PC-3 (cell line): ENCODE measurements at regions not wholly inside any gene's neighbourhood (a gene's known extent, or its start where the extent isn't known, plus 50 kb on each side); places are given as distances from the start of the nearest gene placed in this dataset.

Source experiments
- EZH2 ChIP-seq: fragments of 300-600 bp; sonication (generic); IDR thresholded peaks from one replicate; pipeline ENCODE4 v1.6.1; 2017; ENCODE audit warnings: antibody characterized with exemption, mild to moderate bottlenecking, low read length; ENCODE audit not compliant: unreplicated experiment
- EZH2phosphoT487 ChIP-seq: fragments of 300-600 bp; sonication (generic); IDR thresholded peaks from 2 replicates; pipeline ENCODE4 v1.6.1; 2018; ENCODE audit warnings: mild to moderate bottlenecking, antibody characterized with exemption, low read length, borderline replicate concordance
- TF ChIP-seq, protein P1 (sequence below): fragments of 300-600 bp; sonication (generic); conservative IDR thresholded peaks from 2 replicates; pipeline ENCODE4 v1.5.1; 2017; ENCODE audit warnings: antibody characterized with exemption, low read depth, mild to moderate bottlenecking, low read length

DNA sequence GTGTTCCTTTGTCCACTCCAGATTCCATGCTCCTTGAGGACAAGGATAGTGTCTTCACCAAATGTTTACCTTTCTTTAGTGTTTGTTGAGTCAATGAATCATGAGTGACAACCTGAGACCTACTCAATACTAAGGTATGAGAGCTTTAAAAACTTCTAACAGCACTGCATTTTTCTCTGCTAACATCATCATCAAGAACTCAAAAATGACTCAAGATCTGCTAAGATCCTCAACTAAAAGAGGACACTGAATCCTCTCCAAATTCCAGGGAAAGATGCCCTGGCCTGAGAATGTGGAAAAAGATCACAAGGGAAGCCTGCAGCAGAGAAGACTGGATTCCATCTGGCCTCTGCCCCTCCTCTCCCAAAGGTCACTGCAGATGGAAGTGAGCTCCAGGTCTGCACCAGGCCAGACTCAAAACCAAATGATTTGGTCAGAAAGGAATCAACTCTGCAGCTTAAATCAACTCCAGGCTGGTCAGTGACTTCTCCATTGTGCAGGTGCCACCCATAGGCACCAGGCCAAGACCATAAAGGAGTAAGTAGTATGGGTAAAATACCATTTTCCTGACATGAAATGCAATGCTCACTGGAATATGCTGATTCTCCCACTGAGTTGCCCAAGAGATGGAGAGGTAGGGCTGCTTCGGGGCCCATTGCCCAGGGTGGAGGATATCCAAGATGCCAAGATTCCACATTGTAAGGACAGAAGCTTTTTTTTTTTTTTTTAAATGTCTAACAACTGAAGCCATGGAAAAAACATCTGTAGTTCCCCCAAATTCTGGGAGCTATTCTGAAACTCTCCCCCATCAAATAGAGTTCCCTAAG is 89.5 kb upstream of the DOCK9 start:
- TF ChIP-seq, protein P1, sequence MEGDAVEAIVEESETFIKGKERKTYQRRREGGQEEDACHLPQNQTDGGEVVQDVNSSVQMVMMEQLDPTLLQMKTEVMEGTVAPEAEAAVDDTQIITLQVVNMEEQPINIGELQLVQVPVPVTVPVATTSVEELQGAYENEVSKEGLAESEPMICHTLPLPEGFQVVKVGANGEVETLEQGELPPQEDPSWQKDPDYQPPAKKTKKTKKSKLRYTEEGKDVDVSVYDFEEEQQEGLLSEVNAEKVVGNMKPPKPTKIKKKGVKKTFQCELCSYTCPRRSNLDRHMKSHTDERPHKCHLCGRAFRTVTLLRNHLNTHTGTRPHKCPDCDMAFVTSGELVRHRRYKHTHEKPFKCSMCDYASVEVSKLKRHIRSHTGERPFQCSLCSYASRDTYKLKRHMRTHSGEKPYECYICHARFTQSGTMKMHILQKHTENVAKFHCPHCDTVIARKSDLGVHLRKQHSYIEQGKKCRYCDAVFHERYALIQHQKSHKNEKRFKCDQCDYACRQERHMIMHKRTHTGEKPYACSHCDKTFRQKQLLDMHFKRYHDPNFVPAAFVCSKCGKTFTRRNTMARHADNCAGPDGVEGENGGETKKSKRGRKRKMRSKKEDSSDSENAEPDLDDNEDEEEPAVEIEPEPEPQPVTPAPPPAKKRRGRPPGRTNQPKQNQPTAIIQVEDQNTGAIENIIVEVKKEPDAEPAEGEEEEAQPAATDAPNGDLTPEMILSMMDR = no peak
- no peak for TF ChIP-seq EZH2
- no peak for TF ChIP-seq EZH2phosphoT487
